GF-D8 (cell line): ENCODE measurements at regions not wholly inside any gene's neighbourhood (a gene's known extent, or its start where the extent isn't known, plus 50 kb on each side); places are given as distances from the start of the nearest gene placed in this dataset.
"Not testable (repeated sequence)": the region's sequence is repeated elsewhere in the genome, so short reads cannot be mapped to it uniquely, and the experiment has no call there.

ENCODE experiments used
- DNase-seq: peaks from one replicate; lab custom pipeline; 2025; lab: John Stamatoyannopoulos, UW

- no peak for DNase-seq
Observed at GRCh38 chr16:26795184-26795583, 271.5 kb upstream of the C16orf82 start.

GRCh38 chr16:26801628-26802027, 265.1 kb upstream of the C16orf82 start:
- no peak for DNase-seq

GRCh38 chr16:26802440-26802839, 264.3 kb upstream of the C16orf82 start:
- DNase-seq, result no peak

GRCh38 chr16:26802965-26803364, 263.8 kb upstream of the C16orf82 start:
- DNase-seq, result no peak

- no peak for DNase-seq
Observed at GRCh38 chr16:26806657-26807056, 260.1 kb upstream of the C16orf82 start.

- no peak for DNase-seq
Observed at GRCh38 chr16:26809461-26809860, 257.3 kb upstream of the C16orf82 start.

GRCh38 chr16:26816266-26816665, 250.5 kb upstream of the C16orf82 start:
- no peak for DNase-seq

- no peak for DNase-seq
Observed at GRCh38 chr16:26816885-26817571, 249.7 kb upstream of the C16orf82 start.

- DNase-seq, result no peak
Observed at GRCh38 chr16:26818393-26818792, 248.3 kb upstream of the C16orf82 start.

- DNase-seq, result no peak
Observed at GRCh38 chr16:26824469-26824868, 242.3 kb upstream of the C16orf82 start.

GRCh38 chr16:26826500-26826899, 240.2 kb upstream of the C16orf82 start:
- no peak for DNase-seq

- DNase-seq, result no peak
Observed at GRCh38 chr16:26827386-26827785, 239.3 kb upstream of the C16orf82 start.

GRCh38 chr16:26830428-26831127, 236.1 kb upstream of the C16orf82 start:
- no peak for DNase-seq

- not testable (repeated sequence) for DNase-seq
Observed at GRCh38 chr16:26836114-26836513, 230.6 kb upstream of the C16orf82 start.

GRCh38 chr16:26838931-26839330, 227.8 kb upstream of the C16orf82 start:
- no peak for DNase-seq

GRCh38 chr16:26840691-26841090, 226.0 kb upstream of the C16orf82 start:
- no peak for DNase-seq

GRCh38 chr16:26856271-26856670, 210.5 kb upstream of the C16orf82 start:
- DNase-seq, result no peak

- DNase-seq, result no peak
Observed at GRCh38 chr16:26856791-26857190, 209.9 kb upstream of the C16orf82 start.

- no peak for DNase-seq
Observed at GRCh38 chr16:26857371-26857770, 209.4 kb upstream of the C16orf82 start.

- DNase-seq, result no peak
Observed at GRCh38 chr16:26860506-26860905, 206.2 kb upstream of the C16orf82 start.

GRCh38 chr16:26863931-26864330, 202.8 kb upstream of the C16orf82 start:
- DNase-seq, result no peak

- not testable (repeated sequence) for DNase-seq
Observed at GRCh38 chr16:26874318-26874717, 192.4 kb upstream of the C16orf82 start.

- no peak for DNase-seq
Observed at GRCh38 chr16:26877421-26877820, 189.3 kb upstream of the C16orf82 start.

GRCh38 chr16:26885674-26886073, 181.1 kb upstream of the C16orf82 start:
- no peak for DNase-seq
